Loucy (cell line): ENCODE measurements at regions not wholly inside any gene's neighbourhood (a gene's known extent, or its start where the extent isn't known, plus 50 kb on each side); places are given as distances from the start of the nearest gene placed in this dataset.

Experiments used
- CTCF ChIP-seq: fragments of 200-600 bp; sonication (generic); conservative IDR thresholded peaks from 2 replicates; pipeline ENCODE4 v1.5.1; 2014; ENCODE audit warnings: mild to moderate bottlenecking, antibody characterized with exemption, low read length
- EZH2phosphoT487 ChIP-seq: fragments of 200-600 bp; IDR thresholded peaks from 2 replicates; pipeline ENCODE4 v1.6.1; 2018; ENCODE audit warnings: antibody characterized with exemption, mild to moderate bottlenecking, moderate library complexity, borderline replicate concordance

- TF ChIP-seq CTCF: no peak
- TF ChIP-seq EZH2phosphoT487: no peak
Measured at GRCh38 chr4:127214016-127214415, 418.7 kb upstream of the INTU start.
